ENCODE measurements at regions not wholly inside any gene's neighbourhood (a gene's known extent, or its start where the extent isn't known, plus 50 kb on each side); places are given as distances from the start of the nearest gene placed in this dataset.
A peak's percentile ranks its signal among the peaks of the same experiment; 100 is the strongest.

GRCh38 chr12:109653890-109654289 lies 59.7 kb upstream of the FAM222A start:
- DNase-seq, result no peak
- no peaks in the 10 kb centered on the region for H3K4me1 ChIP-seq
- no peaks in the 10 kb centered on the region for H3K27me3 ChIP-seq
- intact Hi-C loops (cut with DNase I), result no loop called here
- H3K36me3 ChIP-seq, result no peaks in the 10 kb centered on the region
- no peak for FAIRE-seq
- no peak overlapping the region for H3K4me3 ChIP-seq
- no peak for ATAC-seq
- no peak overlapping the region for H3K27ac ChIP-seq
- 36% methylated on average over 7 of the region's 7 CpGs for WGBS, 2 donors
- no peak for TF ChIP-seq CTCF (IDR thresholded peaks at IDR 0.05)
- no peaks in the 10 kb centered on the region for H3K9me3 ChIP-seq

GRCh38 chr12:109654357-109654756 lies 59.3 kb upstream of the FAM222A start:
- TF ChIP-seq CTCF (IDR thresholded peaks at IDR 0.05), result no peak
- intact Hi-C loops (cut with DNase I), result no loop called here
- no peak for DNase-seq
- H3K9me3 ChIP-seq, result no peaks in the 10 kb centered on the region
- no peaks in the 10 kb centered on the region for H3K27me3 ChIP-seq
- no peak for ATAC-seq
- WGBS, 2 donors, result 65 to 74% methylated on average over 13 of the region's 13 CpGs
- H3K27ac ChIP-seq, result no peak overlapping the region
- no peak overlapping the region for H3K4me3 ChIP-seq
- FAIRE-seq, result no peak
- H3K4me1 ChIP-seq, result no peaks in the 10 kb centered on the region
- no peaks in the 10 kb centered on the region for H3K36me3 ChIP-seq

GRCh38 chr12:109655578-109655977 lies 58.0 kb upstream of the FAM222A start:
- Histone ChIP-seq H3K27ac (no peak overlapping the region), H3K4me1 (no peaks in the 10 kb centered on the region), H3K36me3 (no peaks in the 10 kb centered on the region), H3K4me3 (no peak overlapping the region), H3K9me3 (no peaks in the 10 kb centered on the region), H3K27me3 (no peaks in the 10 kb centered on the region)
- no peak for FAIRE-seq
- intact Hi-C loops (cut with DNase I), result no loop called here
- ATAC-seq, result no peak
- no peak for TF ChIP-seq CTCF (IDR thresholded peaks at IDR 0.05)
- WGBS, 2 donors, result 88 to 90% methylated on average over 2 of the region's 2 CpGs
- DNase-seq, result no peak

GRCh38 chr12:109656743-109657142 lies 56.9 kb upstream of the FAM222A start:
- TF ChIP-seq CTCF (IDR thresholded peaks at IDR 0.05), result no peak

GRCh38 chr12:109663795-109664194 lies 49.8 kb upstream of the FAM222A start:
- WGBS, 2 donors, result 69 to 71% methylated on average over 7 of the region's 7 CpGs
- H3K27ac ChIP-seq, result no peak overlapping the region
- H3K4me1 ChIP-seq, result no peaks in the 10 kb centered on the region
- FAIRE-seq, result no peak
- no peak for ATAC-seq
- H3K36me3 ChIP-seq, result no peaks in the 10 kb centered on the region
- no peak for DNase-seq
- TF ChIP-seq CTCF (IDR thresholded peaks at IDR 0.05), result no peak
- no peak overlapping the region for H3K4me3 ChIP-seq
- intact Hi-C loops (cut with DNase I), result no loop called here
- H3K9me3 ChIP-seq, result no peaks in the 10 kb centered on the region
- H3K27me3 ChIP-seq, result no peaks in the 10 kb centered on the region

More at GRCh38 chr12:109656743-109657142, 56.9 kb upstream of the FAM222A start:
- Histone ChIP-seq H3K9me3 (no peaks in the 10 kb centered on the region), H3K4me3 (no peak overlapping the region), H3K27me3 (no peaks in the 10 kb centered on the region), H3K36me3 (no peaks in the 10 kb centered on the region), H3K27ac (no peak overlapping the region), H3K4me1 (no peaks in the 10 kb centered on the region)
- 77 to 86% methylated on average over 10 of the region's 10 CpGs for WGBS, 2 donors
- FAIRE-seq (no peak), ATAC-seq (peak in 1 of 4 donors; percentile 12), DNase-seq (no peak)
- intact Hi-C loops (cut with DNase I), result no loop called here
